PC-9 (cell line): ENCODE measurements at regions not wholly inside any gene's neighbourhood (a gene's known extent, or its start where the extent isn't known, plus 50 kb on each side); places are given as distances from the start of the nearest gene placed in this dataset.

Source experiments
- BruUV-seq: library from RNA; stranded (reverse); fragments of 400-500 nt; replicated peaks from 2 replicates; lab custom pipeline; 2021; lab: Mats Ljungman, UMichigan
- CTCF ChIA-PET: fragments of 300-600 bp; sonication (Branson Sonifier 250); formaldehyde crosslinking; loops from one replicate; lab custom pipeline; 2022; ENCODE audit warnings: antibody characterized with exemption; lab: Charles Lee
- POLR2A ChIA-PET: fragments of 300-600 bp; sonication (Branson Sonifier 250); formaldehyde crosslinking; loops from one replicate; lab custom pipeline; 2022; ENCODE audit warnings: antibody characterized with exemption; ENCODE audit not compliant: unreplicated experiment; lab: Charles Lee
- DNase-seq, 2 experiments: peaks; one replicate each; pipeline versions ENCODE4 v3.0.0 to v3.0.0-alpha.2; 2015 to 2022; ENCODE audit warnings: mixed read lengths in 1 of 2
- H2AFZ ChIP-seq: fragments of 200-600 bp; sonication (generic); 2 replicates; pipeline ENCODE4 v1.8.1; 2017; ENCODE audit warnings: antibody characterized with exemption
- H3F3A ChIP-seq: fragments of 200-600 bp; sonication (generic); 2 replicates; pipeline ENCODE4 v1.8.1; 2017; ENCODE audit warnings: antibody characterized with exemption, mild to moderate bottlenecking, low read depth; ENCODE audit not compliant: insufficient read depth
- H3K27ac ChIP-seq: fragments of 200-600 bp; sonication (generic); 2 replicates; pipeline ENCODE4 v1.6.1; 2016; ENCODE audit warnings: mixed run types
- H3K27me3 ChIP-seq: fragments of 200-600 bp; sonication (generic); 2 replicates; pipeline ENCODE4 v1.6.1; 2016; ENCODE audit warnings: low read depth, mixed run types; ENCODE audit not compliant: insufficient read depth
- H3K36me3 ChIP-seq: fragments of 200-600 bp; sonication (generic); 2 replicates; pipeline ENCODE4 v1.6.1; 2016; ENCODE audit warnings: low read depth, mixed run types
- H3K4me1 ChIP-seq: fragments of 200-600 bp; sonication (generic); replicated peaks from 2 replicates; pipeline ENCODE4 v1.6.1; 2016; ENCODE audit warnings: mixed run types; ENCODE audit not compliant: insufficient read depth
- H3K4me2 ChIP-seq: fragments of 200-600 bp; sonication (generic); 2 replicates; pipeline ENCODE4 v1.6.1; 2017; ENCODE audit warnings: mixed run types
- H3K4me3 ChIP-seq: fragments of 200-600 bp; sonication (generic); 2 replicates; pipeline ENCODE4 v1.6.1; 2016; ENCODE audit warnings: mixed run types
- H3K79me2 ChIP-seq: fragments of 200-600 bp; sonication (generic); 2 replicates; pipeline ENCODE4 v1.6.1; 2017; ENCODE audit warnings: low read depth, mixed run types
- H3K9me2 ChIP-seq: fragments of 200-600 bp; sonication (generic); 2 replicates; pipeline ENCODE4 v1.8.1; 2017; ENCODE audit warnings: mild to moderate bottlenecking; ENCODE audit not compliant: insufficient read depth
- H3K9me3 ChIP-seq: fragments of 200-600 bp; sonication (generic); 2 replicates; pipeline ENCODE4 v1.8.1; 2016; ENCODE audit warnings: low read depth; ENCODE audit not compliant: insufficient read depth
- H4K20me1 ChIP-seq: fragments of 200-600 bp; sonication (generic); 2 replicates; pipeline ENCODE4 v1.8.1; 2017; ENCODE audit not compliant: insufficient read depth
- EZH2 ChIP-seq: fragments of 200-600 bp; sonication (generic); IDR thresholded peaks from 2 replicates; pipeline ENCODE4 v1.8.0; 2017; ENCODE audit warnings: antibody characterized with exemption, low read depth
- intact Hi-C: fragments of 100-400 bp; cut with micrococcal nuclease; formaldehyde crosslinking; loops from one replicate; pipeline ENCODE4 v1.10.0; 2022; ENCODE audit not compliant: unreplicated experiment
- TF ChIP-seq, protein P1 (sequence below): fragments of 200-600 bp; sonication (generic); conservative IDR thresholded peaks from 2 replicates; pipeline ENCODE4 v1.6.1; 2017; ENCODE audit warnings: mixed run types, antibody characterized with exemption, mild to moderate bottlenecking, moderate library complexity

DNA sequence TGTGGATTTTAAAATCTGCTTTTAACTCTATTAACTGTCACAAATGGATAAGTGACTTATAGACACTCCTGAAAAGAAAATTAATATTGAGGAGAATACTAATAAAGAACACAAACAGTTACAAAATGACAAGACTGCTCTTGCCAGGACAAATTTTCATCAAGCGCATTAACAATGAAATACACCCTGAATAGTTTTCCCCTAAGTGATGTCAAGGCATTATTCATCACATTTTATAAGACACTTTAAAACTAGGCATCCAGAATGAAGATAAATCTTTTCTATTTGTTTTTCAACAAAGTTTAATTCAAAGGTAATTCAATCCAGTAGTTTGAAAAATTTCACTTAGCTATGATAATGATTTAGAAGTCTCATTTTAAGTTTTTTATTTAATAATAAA lies 110.5 kb upstream of the SEC61G start:
- Histone ChIP-seq H3K79me2 (no peaks in the 10 kb centered on the region), H3F3A (no peaks in the 10 kb centered on the region), H3K27ac (no peak overlapping the region), H3K9me2 (no peaks in the 10 kb centered on the region), H3K27me3 (no peaks in the 10 kb centered on the region), H3K4me1 (peaks cover 9% of the 10 kb centered on the region; the same call in 1 of the 2 replicates), H3K4me3 (no peak overlapping the region), H3K36me3 (no peaks in the 10 kb centered on the region), H3K9me3 (peaks cover 9% of the 10 kb centered on the region; the same call in 1 of the 2 replicates), H4K20me1 (no peaks in the 10 kb centered on the region), H3K4me2 (no peak overlapping the region), H2AFZ (no peak overlapping the region)
- no peak for DNase-seq
- BruUV-seq = no TSS peak
- no peak for TF ChIP-seq EZH2
- TF ChIP-seq, protein P1, sequence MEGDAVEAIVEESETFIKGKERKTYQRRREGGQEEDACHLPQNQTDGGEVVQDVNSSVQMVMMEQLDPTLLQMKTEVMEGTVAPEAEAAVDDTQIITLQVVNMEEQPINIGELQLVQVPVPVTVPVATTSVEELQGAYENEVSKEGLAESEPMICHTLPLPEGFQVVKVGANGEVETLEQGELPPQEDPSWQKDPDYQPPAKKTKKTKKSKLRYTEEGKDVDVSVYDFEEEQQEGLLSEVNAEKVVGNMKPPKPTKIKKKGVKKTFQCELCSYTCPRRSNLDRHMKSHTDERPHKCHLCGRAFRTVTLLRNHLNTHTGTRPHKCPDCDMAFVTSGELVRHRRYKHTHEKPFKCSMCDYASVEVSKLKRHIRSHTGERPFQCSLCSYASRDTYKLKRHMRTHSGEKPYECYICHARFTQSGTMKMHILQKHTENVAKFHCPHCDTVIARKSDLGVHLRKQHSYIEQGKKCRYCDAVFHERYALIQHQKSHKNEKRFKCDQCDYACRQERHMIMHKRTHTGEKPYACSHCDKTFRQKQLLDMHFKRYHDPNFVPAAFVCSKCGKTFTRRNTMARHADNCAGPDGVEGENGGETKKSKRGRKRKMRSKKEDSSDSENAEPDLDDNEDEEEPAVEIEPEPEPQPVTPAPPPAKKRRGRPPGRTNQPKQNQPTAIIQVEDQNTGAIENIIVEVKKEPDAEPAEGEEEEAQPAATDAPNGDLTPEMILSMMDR = no peak
- ChIA-PET CTCF (no interaction called here), POLR2A (interaction anchor here (0.6 kb wide), 2 partner anchors 13 to 303 kb away, joined by 3 read pairs; no protein-coding TSS in a partner anchor)
- intact Hi-C loops = no loop called here

DNA sequence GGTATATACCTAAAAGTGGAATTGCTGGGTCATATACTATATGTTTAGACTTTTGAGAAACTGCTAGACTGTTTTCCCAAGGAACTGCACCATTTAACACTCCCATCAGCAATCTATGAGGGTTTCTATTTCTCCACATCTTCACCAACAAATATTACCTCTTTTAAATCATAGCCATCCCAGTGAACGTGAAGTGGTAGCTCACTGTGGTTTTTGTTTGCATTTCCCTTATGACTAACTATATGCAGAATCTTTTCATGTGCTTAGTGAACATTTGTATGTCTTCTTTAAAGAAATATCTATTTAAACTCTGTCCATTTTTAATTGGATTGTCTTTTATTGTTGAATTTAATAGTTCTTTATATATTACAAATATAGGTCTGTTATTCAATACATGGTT lies 115.8 kb upstream of the SEC61G start:
- BruUV-seq = no TSS peak
- POLR2A ChIA-PET = interaction anchor here (0.7 kb wide), 1 partner anchor 373 kb away, joined by 19 read pairs; no protein-coding TSS in a partner anchor
- Histone ChIP-seq H3K4me3 (no peak overlapping the region), H3K79me2 (no peaks in the 10 kb centered on the region), H3F3A (0 out of 2 replicates have a peak, but pooled peaks cover 3% of the 10 kb centered on the region), H3K4me2 (no peak overlapping the region), H4K20me1 (no peaks in the 10 kb centered on the region), H3K9me3 (peaks cover 9% of the 10 kb centered on the region; the same call in 1 of the 2 replicates), H3K4me1 (peaks cover 11% of the 10 kb centered on the region), H3K9me2 (no peaks in the 10 kb centered on the region), H3K27ac (no peak overlapping the region), H2AFZ (no peak overlapping the region), H3K27me3 (no peaks in the 10 kb centered on the region), H3K36me3 (no peaks in the 10 kb centered on the region)
- intact Hi-C loops = loop anchor here (5.0 kb wide), 6 partner anchors 38 to 167 kb away; no protein-coding TSS in a partner anchor
- DNase-seq = no peak
- TF ChIP-seq EZH2 = no peak
- TF ChIP-seq, protein P1 = no peak
- CTCF ChIA-PET = no interaction called here

DNA sequence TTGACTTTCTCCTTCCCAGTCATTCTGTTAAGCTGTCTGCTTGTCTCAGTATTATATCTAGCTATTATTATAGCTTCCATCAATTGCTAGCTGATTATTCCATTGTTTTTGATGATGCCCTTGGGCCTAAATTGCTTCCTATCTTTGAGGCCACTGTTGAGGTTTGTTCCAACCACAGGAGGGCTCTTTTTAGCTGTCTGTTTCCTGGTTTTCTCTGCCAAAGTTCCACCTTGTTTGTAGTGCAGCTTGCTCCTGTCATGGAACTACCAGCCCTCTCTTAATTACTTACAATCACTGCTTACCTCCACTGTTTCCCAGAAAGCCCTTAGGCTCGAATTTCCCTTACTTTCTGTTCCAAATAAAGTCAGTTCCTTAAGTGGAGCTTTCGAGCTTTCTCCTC lies 118.7 kb upstream of the SEC61G start:
- peak; percentile 35 to 73 for DNase-seq
- Histone ChIP-seq H3K9me3 (peaks cover 9% of the 10 kb centered on the region; the same call in 1 of the 2 replicates), H3K79me2 (no peaks in the 10 kb centered on the region), H3K36me3 (no peaks in the 10 kb centered on the region), H3K4me3 (no peak overlapping the region), H3K27me3 (no peaks in the 10 kb centered on the region), H3F3A (0 out of 2 replicates have a peak, but pooled peaks cover 3% of the 10 kb centered on the region), H3K4me2 (no peak overlapping the region), H3K9me2 (no peaks in the 10 kb centered on the region; the same call in 1 of the 2 replicates), H2AFZ (peak overlapping the region; percentile 25), H3K27ac (no peak overlapping the region), H3K4me1 (peaks cover 8% of the 10 kb centered on the region), H4K20me1 (no peaks in the 10 kb centered on the region)
- CTCF ChIA-PET = interaction anchor here (0.7 to 1.3 kb wide), 5 partner anchors 108 to 377 kb away, joined by 3 to 6 read pairs (median 4); partner anchors contain the start of gene EGFR
- POLR2A ChIA-PET = interaction anchor here (0.5 to 1.2 kb wide), 6 partner anchors 84 to 176 kb away, joined by 4 to 11 read pairs (median 6); partner anchors contain the start of gene EGFR
- no peak for TF ChIP-seq EZH2
- TF ChIP-seq, protein P1 = peak; percentile 67
- intact Hi-C loops = loop anchor here (1.0 to 5.0 kb wide), 10 partner anchors 40 to 378 kb away; no protein-coding TSS in a partner anchor
- no TSS peak for BruUV-seq
